ENCODE measurements at regions not wholly inside any gene's neighbourhood (a gene's known extent, or its start where the extent isn't known, plus 50 kb on each side); places are given as distances from the start of the nearest gene placed in this dataset.
A peak's percentile ranks its signal among the peaks of the same experiment; 100 is the strongest.

DNA sequence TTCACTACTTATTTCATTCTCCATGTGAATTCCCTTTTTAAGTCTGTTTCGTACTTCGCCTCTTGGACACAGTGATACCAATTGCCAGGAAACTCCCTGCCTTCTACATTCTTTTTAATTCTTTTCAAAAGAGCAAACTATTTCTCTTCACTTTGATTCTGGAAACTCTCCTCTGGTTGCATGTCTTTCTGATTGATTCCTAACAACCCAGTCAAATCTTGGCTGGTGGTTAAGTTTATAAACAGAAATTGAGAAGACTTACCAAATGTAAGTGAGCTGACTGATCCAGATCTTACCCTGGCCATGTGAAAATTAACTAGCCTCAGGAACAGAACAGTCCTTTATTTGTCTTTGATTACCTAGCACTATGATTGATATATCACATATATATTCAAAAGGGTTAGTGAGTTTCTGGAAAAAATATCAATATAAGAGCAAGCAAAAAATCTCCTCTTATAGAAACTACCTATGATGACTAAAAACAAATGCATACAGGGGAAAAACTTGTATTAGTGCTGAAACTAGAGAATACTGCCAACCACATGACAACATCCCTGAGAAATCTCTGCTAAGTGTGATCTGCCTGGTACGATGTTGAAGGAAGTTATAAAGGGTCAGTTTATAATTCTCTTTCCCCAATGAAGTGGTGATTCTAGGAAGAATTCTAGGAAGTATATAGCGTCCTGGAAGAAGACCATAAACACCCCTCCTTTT lies 152.6 kb upstream of the HTR2A start:
- ChIA-PET POLR2A (no interaction called here), CTCF (no interaction called here)
- Histone ChIP-seq H3K36me3 (ENCODE audit: control insufficient read depth in 4 of 4, insufficient read depth in 4 of 4, low read length in 3 of 4) (no peaks in the 10 kb centered on the region), H3K27me3 (replicated peaks in 2 of 5; ENCODE audit: control insufficient read depth in 4 of 5, insufficient read depth in 5 of 5, low read length in 4 of 5) (no peaks in the 10 kb centered on the region), H3K4me3 (ENCODE audit: control insufficient read depth in 1 of 7, extremely low read depth in 1 of 7, insufficient read depth in 4 of 7, low read depth in 2 of 7, low read length in 6 of 7) (no peak overlapping the region), H3K4me1 (ENCODE audit: control extremely low read depth in 1 of 4, control insufficient read depth in 4 of 4, insufficient read depth in 4 of 4, low read length in 3 of 4) (no peaks in the 10 kb centered on the region), H3K27ac (ENCODE audit: insufficient read depth in 1 of 2, low read depth in 1 of 2, low read length in 2 of 2, poor library complexity in 1 of 2, severe bottlenecking in 2 of 2) (no peak overlapping the region), H3K9me3 (ENCODE audit: control extremely low read depth in 1 of 5, control insufficient read depth in 4 of 5, insufficient read depth in 2 of 5, low read depth in 1 of 5, low read length in 4 of 5) (no peaks in the 10 kb centered on the region)
- no peak for DNase-seq
- WGBS (ENCODE audit: insufficient coverage): 100% methylated on average over 2 of the region's 4 CpGs

DNA sequence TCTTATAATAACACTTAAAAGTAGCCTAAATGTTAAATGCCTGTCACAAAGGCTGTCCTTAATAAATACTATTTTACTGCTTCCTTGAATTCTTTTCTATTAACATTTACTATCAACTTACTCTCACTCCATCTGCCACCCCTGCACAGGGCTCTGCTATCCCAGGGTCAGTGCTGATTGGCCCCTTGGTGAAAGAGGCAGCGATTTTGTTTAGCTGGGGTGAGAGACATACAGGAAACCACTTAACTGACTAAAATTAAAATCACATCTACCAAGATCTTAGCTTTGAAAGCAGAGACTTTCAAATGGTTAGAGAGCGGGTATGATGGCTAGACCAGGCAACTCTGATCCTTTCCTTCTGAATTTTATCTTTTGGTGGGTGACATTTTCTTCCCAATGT lies 149.9 kb upstream of the HTR2A start:
- WGBS (ENCODE audit: insufficient coverage): 100% methylated on average over 1 of the region's 2 CpGs
- no peak for DNase-seq
- H3K9me3 ChIP-seq (ENCODE audit: control extremely low read depth in 1 of 5, control insufficient read depth in 4 of 5, insufficient read depth in 2 of 5, low read depth in 1 of 5, low read length in 4 of 5): no peaks in the 10 kb centered on the region
- CTCF ChIA-PET: no interaction called here
- no peak overlapping the region for H3K27ac ChIP-seq (ENCODE audit: insufficient read depth in 1 of 2, low read depth in 1 of 2, low read length in 2 of 2, poor library complexity in 1 of 2, severe bottlenecking in 2 of 2)
- H3K4me1 ChIP-seq (ENCODE audit: control extremely low read depth in 1 of 4, control insufficient read depth in 4 of 4, insufficient read depth in 4 of 4, low read length in 3 of 4): no peaks in the 10 kb centered on the region
- H3K27me3 ChIP-seq (replicated peaks in 2 of 5; ENCODE audit: control insufficient read depth in 4 of 5, insufficient read depth in 5 of 5, low read length in 4 of 5): no peaks in the 10 kb centered on the region
- H3K4me3 ChIP-seq (ENCODE audit: control insufficient read depth in 1 of 7, extremely low read depth in 1 of 7, insufficient read depth in 4 of 7, low read depth in 2 of 7, low read length in 6 of 7): no peak overlapping the region
- no peaks in the 10 kb centered on the region for H3K36me3 ChIP-seq (ENCODE audit: control insufficient read depth in 4 of 4, insufficient read depth in 4 of 4, low read length in 3 of 4)
- POLR2A ChIA-PET: no interaction called here

DNA sequence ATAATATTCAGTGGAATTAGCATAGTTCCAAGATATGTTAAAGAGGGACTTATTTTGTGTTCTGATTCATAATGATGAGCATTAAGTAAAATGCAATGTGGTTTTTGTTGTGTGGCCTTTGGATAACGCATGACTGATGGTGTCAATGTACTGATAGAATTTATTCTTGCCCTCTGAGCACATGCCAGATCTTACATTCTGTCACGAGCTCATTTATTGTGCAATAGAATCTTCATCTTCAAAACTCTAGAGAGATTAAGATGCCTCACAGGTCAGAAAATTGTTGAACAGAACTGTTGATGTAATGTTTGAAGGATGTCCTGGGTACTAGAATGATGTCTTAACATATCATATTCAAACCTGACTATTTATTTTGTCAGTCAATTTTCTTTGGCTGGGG lies 148.0 kb upstream of the HTR2A start:
- WGBS (ENCODE audit: insufficient coverage): 100% methylated on average over 2 of the region's 2 CpGs
- Histone ChIP-seq H3K36me3 (ENCODE audit: control insufficient read depth in 4 of 4, insufficient read depth in 4 of 4, low read length in 3 of 4) (no peaks in the 10 kb centered on the region), H3K27me3 (replicated peaks in 2 of 5; ENCODE audit: control insufficient read depth in 4 of 5, insufficient read depth in 5 of 5, low read length in 4 of 5) (no peaks in the 10 kb centered on the region), H3K27ac (ENCODE audit: insufficient read depth in 1 of 2, low read depth in 1 of 2, low read length in 2 of 2, poor library complexity in 1 of 2, severe bottlenecking in 2 of 2) (no peak overlapping the region), H3K4me3 (ENCODE audit: control insufficient read depth in 1 of 7, extremely low read depth in 1 of 7, insufficient read depth in 4 of 7, low read depth in 2 of 7, low read length in 6 of 7) (no peak overlapping the region), H3K9me3 (ENCODE audit: control extremely low read depth in 1 of 5, control insufficient read depth in 4 of 5, insufficient read depth in 2 of 5, low read depth in 1 of 5, low read length in 4 of 5) (no peaks in the 10 kb centered on the region), H3K4me1 (ENCODE audit: control extremely low read depth in 1 of 4, control insufficient read depth in 4 of 4, insufficient read depth in 4 of 4, low read length in 3 of 4) (no peaks in the 10 kb centered on the region)
- POLR2A ChIA-PET: no interaction called here
- CTCF ChIA-PET: no interaction called here
- no peak for DNase-seq

DNA sequence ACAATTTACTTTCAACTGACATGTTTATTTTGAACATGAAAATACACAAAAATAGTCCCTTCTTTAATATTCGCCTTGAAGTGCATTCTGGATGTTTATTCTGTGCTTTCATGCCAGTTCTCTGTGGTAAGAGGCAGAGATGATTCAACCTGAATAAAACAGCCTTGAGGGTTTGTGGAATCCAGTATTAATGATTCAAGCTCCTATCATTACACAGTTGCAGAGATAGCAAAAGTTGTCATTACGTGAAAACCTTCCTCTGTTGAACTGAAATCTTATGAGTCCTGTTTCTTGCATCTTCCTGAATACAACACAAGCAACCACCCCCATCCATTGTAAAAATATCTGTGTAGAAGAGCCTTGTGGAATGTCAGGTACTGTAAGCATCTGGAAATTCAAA lies 142.3 kb upstream of the HTR2A start:
- no peak for DNase-seq

DNA sequence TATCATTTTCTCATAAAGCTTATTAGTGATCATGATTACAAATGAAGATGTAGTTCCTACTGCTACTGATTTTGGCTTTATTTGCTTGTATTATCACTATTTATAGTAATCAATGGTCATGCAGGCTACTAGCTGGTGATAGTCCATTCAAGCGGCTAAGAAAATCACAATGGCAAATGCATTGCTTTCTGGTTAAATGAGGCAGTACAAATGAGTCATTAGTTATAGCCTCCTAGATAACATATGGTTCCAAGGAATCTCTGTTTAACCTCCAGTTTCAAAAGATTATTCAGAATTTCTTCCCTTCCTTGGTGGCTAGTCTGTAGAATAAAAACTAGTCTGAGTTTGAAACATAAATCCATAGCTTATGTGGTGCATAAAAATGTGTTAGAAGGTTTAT lies 141.3 kb upstream of the HTR2A start:
- Histone ChIP-seq H3K27me3 (replicated peaks in 2 of 5; ENCODE audit: control insufficient read depth in 4 of 5, insufficient read depth in 5 of 5, low read length in 4 of 5) (no peaks in the 10 kb centered on the region), H3K4me3 (ENCODE audit: control insufficient read depth in 1 of 7, extremely low read depth in 1 of 7, insufficient read depth in 4 of 7, low read depth in 2 of 7, low read length in 6 of 7) (no peak overlapping the region), H3K36me3 (ENCODE audit: control insufficient read depth in 4 of 4, insufficient read depth in 4 of 4, low read length in 3 of 4) (no peaks in the 10 kb centered on the region), H3K27ac (ENCODE audit: insufficient read depth in 1 of 2, low read depth in 1 of 2, low read length in 2 of 2, poor library complexity in 1 of 2, severe bottlenecking in 2 of 2) (no peak overlapping the region), H3K4me1 (ENCODE audit: control extremely low read depth in 1 of 4, control insufficient read depth in 4 of 4, insufficient read depth in 4 of 4, low read length in 3 of 4) (no peaks in the 10 kb centered on the region), H3K9me3 (ENCODE audit: control extremely low read depth in 1 of 5, control insufficient read depth in 4 of 5, insufficient read depth in 2 of 5, low read depth in 1 of 5, low read length in 4 of 5) (no peaks in the 10 kb centered on the region)
- ChIA-PET POLR2A (no interaction called here), CTCF (no interaction called here)
- WGBS (ENCODE audit: insufficient coverage): no CpG with 5 or more reads among the region's 1 CpG
- DNase-seq: no peak

More for the DNA sequence above, 142.3 kb upstream of the HTR2A start:
- Histone ChIP-seq H3K27ac (ENCODE audit: insufficient read depth in 1 of 2, low read depth in 1 of 2, low read length in 2 of 2, poor library complexity in 1 of 2, severe bottlenecking in 2 of 2) (no peak overlapping the region), H3K36me3 (ENCODE audit: control insufficient read depth in 4 of 4, insufficient read depth in 4 of 4, low read length in 3 of 4) (no peaks in the 10 kb centered on the region), H3K4me3 (ENCODE audit: control insufficient read depth in 1 of 7, extremely low read depth in 1 of 7, insufficient read depth in 4 of 7, low read depth in 2 of 7, low read length in 6 of 7) (no peak overlapping the region), H3K4me1 (ENCODE audit: control extremely low read depth in 1 of 4, control insufficient read depth in 4 of 4, insufficient read depth in 4 of 4, low read length in 3 of 4) (no peaks in the 10 kb centered on the region), H3K9me3 (ENCODE audit: control extremely low read depth in 1 of 5, control insufficient read depth in 4 of 5, insufficient read depth in 2 of 5, low read depth in 1 of 5, low read length in 4 of 5) (no peaks in the 10 kb centered on the region), H3K27me3 (replicated peaks in 2 of 5; ENCODE audit: control insufficient read depth in 4 of 5, insufficient read depth in 5 of 5, low read length in 4 of 5) (no peaks in the 10 kb centered on the region)
- 100% methylated on average over 2 of the region's 2 CpGs for WGBS (ENCODE audit: insufficient coverage)
- ChIA-PET POLR2A (no interaction called here), CTCF (no interaction called here)

DNA sequence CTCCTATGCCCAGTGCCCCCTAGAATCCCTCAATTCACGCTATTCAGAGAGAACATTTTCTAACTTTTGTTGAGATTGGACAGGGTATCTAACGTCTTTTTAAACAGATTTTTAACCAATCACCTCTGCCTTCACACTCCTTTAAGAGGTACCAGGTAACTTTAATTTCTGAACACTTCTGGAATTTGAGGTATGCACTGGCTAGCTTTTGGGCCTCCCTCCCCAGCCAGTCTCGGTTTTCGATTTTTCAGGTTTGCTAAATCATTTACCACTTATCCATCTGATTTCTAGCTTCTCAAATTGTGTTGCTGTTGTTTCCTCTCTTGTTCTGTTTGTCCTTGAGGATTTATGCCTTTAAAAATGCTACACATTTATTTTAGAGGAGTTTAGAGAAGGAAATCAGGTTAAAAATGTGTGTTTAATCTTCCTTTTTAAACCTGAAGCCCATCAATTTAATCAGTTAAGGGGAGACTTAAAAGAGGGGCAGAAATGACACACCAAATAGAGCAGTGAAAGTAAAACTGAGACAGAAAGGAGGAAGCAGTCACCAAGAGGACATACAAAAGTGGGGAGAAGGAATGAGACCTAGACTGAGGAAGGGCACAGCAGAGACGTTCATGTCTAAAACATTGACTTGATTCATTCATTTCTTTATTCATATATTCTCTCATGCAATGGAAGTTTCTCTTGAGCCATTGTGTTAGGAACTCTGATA lies 139.6 kb upstream of the HTR2A start:
- Histone ChIP-seq H3K36me3 (ENCODE audit: control insufficient read depth in 4 of 4, insufficient read depth in 4 of 4, low read length in 3 of 4) (no peaks in the 10 kb centered on the region), H3K27ac (ENCODE audit: insufficient read depth in 1 of 2, low read depth in 1 of 2, low read length in 2 of 2, poor library complexity in 1 of 2, severe bottlenecking in 2 of 2) (no peak overlapping the region), H3K4me1 (ENCODE audit: control extremely low read depth in 1 of 4, control insufficient read depth in 4 of 4, insufficient read depth in 4 of 4, low read length in 3 of 4) (no peaks in the 10 kb centered on the region), H3K27me3 (replicated peaks in 2 of 5; ENCODE audit: control insufficient read depth in 4 of 5, insufficient read depth in 5 of 5, low read length in 4 of 5) (no peaks in the 10 kb centered on the region), H3K9me3 (ENCODE audit: control extremely low read depth in 1 of 5, control insufficient read depth in 4 of 5, insufficient read depth in 2 of 5, low read depth in 1 of 5, low read length in 4 of 5) (no peaks in the 10 kb centered on the region), H3K4me3 (ENCODE audit: control insufficient read depth in 1 of 7, extremely low read depth in 1 of 7, insufficient read depth in 4 of 7, low read depth in 2 of 7, low read length in 6 of 7) (no peak overlapping the region)
- 80% methylated on average over 1 of the region's 5 CpGs for WGBS (ENCODE audit: insufficient coverage)
- ChIA-PET POLR2A (no interaction called here), CTCF (no interaction called here)
- peak in 2 of 3 donors; percentile 7 for DNase-seq

DNA sequence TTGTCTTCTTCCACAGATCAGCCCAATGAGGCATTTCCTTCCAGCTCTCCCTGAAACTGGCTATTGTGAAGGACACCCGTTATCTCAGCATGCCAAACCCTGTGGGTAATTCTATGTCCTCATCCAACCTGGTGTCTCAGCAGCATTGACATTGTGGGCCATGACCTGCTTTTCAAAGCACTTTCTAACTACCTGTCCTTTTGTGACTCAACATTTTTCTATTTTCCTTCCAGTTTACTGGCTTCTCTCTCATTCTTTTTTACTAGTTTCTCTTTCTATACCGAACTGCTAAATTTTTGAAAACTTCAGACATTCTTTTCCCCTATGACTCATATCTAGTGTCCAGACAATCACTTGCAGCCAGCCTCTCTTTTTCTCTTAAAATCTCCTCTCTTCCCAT lies 136.4 kb upstream of the HTR2A start:
- Histone ChIP-seq H3K4me1 (ENCODE audit: control extremely low read depth in 1 of 4, control insufficient read depth in 4 of 4, insufficient read depth in 4 of 4, low read length in 3 of 4) (no peaks in the 10 kb centered on the region), H3K4me3 (ENCODE audit: control insufficient read depth in 1 of 7, extremely low read depth in 1 of 7, insufficient read depth in 4 of 7, low read depth in 2 of 7, low read length in 6 of 7) (no peak overlapping the region), H3K9me3 (ENCODE audit: control extremely low read depth in 1 of 5, control insufficient read depth in 4 of 5, insufficient read depth in 2 of 5, low read depth in 1 of 5, low read length in 4 of 5) (no peaks in the 10 kb centered on the region), H3K27me3 (replicated peaks in 2 of 5; ENCODE audit: control insufficient read depth in 4 of 5, insufficient read depth in 5 of 5, low read length in 4 of 5) (no peaks in the 10 kb centered on the region), H3K36me3 (ENCODE audit: control insufficient read depth in 4 of 4, insufficient read depth in 4 of 4, low read length in 3 of 4) (no peaks in the 10 kb centered on the region), H3K27ac (ENCODE audit: insufficient read depth in 1 of 2, low read depth in 1 of 2, low read length in 2 of 2, poor library complexity in 1 of 2, severe bottlenecking in 2 of 2) (no peak overlapping the region)
- ChIA-PET POLR2A (no interaction called here), CTCF (no interaction called here)
- 100% methylated on average over 2 of the region's 2 CpGs for WGBS (ENCODE audit: insufficient coverage)
- DNase-seq: no peak

Data from common myeloid progenitor, CD34-positive (primary cell).